Epithelial cell of esophagus (primary cell): ENCODE measurements at regions not wholly inside any gene's neighbourhood (a gene's known extent, or its start where the extent isn't known, plus 50 kb on each side); places are given as distances from the start of the nearest gene placed in this dataset.
"Not testable (repeated sequence)": the region's sequence is repeated elsewhere in the genome, so short reads cannot be mapped to it uniquely, and the experiment has no call there.

Experiments used
- DNase-seq: peaks from one replicate; pipeline ENCODE4 v3.0.0; 2010; ENCODE audit warnings: low read depth
- H3K4me3 ChIP-seq: 2 replicates; pipeline ENCODE4 v1.5.1; 2011; ENCODE audit warnings: mild to moderate bottlenecking, low read length, control low read depth
- CTCF ChIP-seq: IDR thresholded peaks from 2 replicates; pipeline ENCODE4 v1.5.1; 2011; ENCODE audit warnings: low read depth, mild to moderate bottlenecking, low read length, control low read depth, inconsistent platforms; ENCODE audit not compliant: insufficient read depth; ENCODE audit errors: missing control alignments

- DNase-seq: no peak
- H3K4me3 ChIP-seq: no peak overlapping the region
- TF ChIP-seq CTCF: no peak
These were observed 557.0 kb upstream of the GNPDA2 start for GRCh38 chr4:45283352-45283751.

GRCh38 chr4:45280121-45280520, 553.8 kb upstream of the GNPDA2 start:
- DNase-seq: no peak
- TF ChIP-seq CTCF: no peak
- no peak overlapping the region for H3K4me3 ChIP-seq

- DNase-seq: no peak
- no peak for TF ChIP-seq CTCF
- no peak overlapping the region for H3K4me3 ChIP-seq
These were observed 549.5 kb upstream of the GNPDA2 start for GRCh38 chr4:45275862-45276261.

- not testable (repeated sequence) for H3K4me3 ChIP-seq
These were observed 521.8 kb upstream of the GNPDA2 start for GRCh38 chr4:45248106-45248505.

GRCh38 chr4:45241976-45242375, 515.6 kb upstream of the GNPDA2 start:
- H3K4me3 ChIP-seq: no peak overlapping the region
- no peak for TF ChIP-seq CTCF
- no peak for DNase-seq

More at GRCh38 chr4:45248106-45248505, 521.8 kb upstream of the GNPDA2 start:
- not testable (repeated sequence) for DNase-seq

- no peak for TF ChIP-seq CTCF
- H3K4me3 ChIP-seq: no peak overlapping the region
- DNase-seq: no peak
These were observed 502.9 kb upstream of the GNPDA2 start for GRCh38 chr4:45229206-45229605.

- H3K4me3 ChIP-seq: no peak overlapping the region
- no peak for TF ChIP-seq CTCF
- no peak for DNase-seq
These were observed 489.7 kb upstream of the GNPDA2 start for GRCh38 chr4:45215976-45216542.

GRCh38 chr4:45208476-45208875, 482.1 kb upstream of the GNPDA2 start:
- not testable (repeated sequence) for H3K4me3 ChIP-seq, DNase-seq

- not testable (repeated sequence) for DNase-seq, H3K4me3 ChIP-seq
These were observed 481.5 kb upstream of the GNPDA2 start for GRCh38 chr4:45207864-45208331.

GRCh38 chr4:45207241-45207863, 481.0 kb upstream of the GNPDA2 start:
- DNase-seq, H3K4me3 ChIP-seq: not testable (repeated sequence)
